HG03135 (cell line): ENCODE measurements at regions not wholly inside any gene's neighbourhood (a gene's known extent, or its start where the extent isn't known, plus 50 kb on each side); places are given as distances from the start of the nearest gene placed in this dataset.

Source experiments
- ATAC-seq: cut with Tn5 transposase; IDR thresholded peaks from one replicate; pipeline ENCODE4 v1.9.1; 2021; ENCODE audit warnings: mild to moderate bottlenecking, moderate library complexity; ENCODE audit not compliant: unreplicated experiment

DNA sequence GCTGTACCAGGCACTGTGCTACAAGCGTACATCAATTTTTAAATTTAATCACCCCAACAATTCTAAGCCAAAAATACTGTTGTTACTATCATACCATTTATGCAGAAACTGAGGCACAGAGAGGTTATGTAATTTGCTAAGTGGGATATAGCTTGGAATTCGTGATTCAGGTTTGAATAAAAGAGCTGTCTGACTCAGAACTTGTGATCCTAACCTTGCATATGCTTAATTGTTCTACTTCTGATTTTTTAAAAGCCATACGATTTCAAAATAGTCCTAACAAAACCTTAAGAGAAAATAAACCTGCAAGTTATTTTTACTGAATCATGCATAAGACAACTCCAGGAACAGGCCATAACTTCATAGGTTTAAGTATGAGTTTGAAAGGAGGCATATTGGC lies 498.0 kb upstream of the CFAP20DC start:
- ATAC-seq, result no peak

DNA sequence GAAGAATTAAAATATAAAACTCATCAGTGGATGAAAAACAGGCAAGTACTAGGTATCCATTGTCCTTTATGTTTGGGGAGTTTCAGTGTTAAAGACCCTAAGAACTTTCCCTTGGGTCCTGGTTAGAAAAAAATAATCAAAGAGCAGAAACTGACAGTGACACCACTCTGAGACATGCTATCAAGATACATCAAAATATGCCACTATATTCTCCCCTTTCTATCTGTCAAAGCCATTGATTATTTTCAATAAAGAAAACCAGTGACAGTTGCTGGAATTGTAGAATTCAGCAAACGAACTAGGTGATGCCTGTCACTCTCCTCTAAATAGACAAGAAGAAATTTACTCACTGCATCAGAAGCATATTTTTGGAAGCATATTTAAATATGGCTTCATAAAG lies 496.7 kb upstream of the CFAP20DC start:
- ATAC-seq, result no peak

DNA sequence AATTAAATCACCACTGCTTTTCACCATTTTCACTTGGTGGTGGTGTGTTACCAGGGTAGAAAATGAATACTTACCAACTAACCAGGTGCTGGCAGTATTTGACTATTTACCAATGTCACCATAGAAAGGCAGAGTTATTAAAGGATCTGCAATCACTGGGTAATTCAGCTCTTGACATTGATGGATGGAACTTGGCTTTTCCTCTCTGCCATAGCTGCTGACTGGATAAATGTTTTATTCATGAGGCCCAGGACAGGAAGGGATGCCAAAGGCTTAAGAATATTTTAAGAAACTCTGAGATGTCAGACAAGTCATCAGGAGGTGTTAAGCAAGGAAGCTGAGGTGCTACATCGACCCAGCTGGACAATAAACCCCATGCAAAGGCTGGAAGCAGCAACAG lies 495.5 kb upstream of the CFAP20DC start:
- no peak for ATAC-seq

DNA sequence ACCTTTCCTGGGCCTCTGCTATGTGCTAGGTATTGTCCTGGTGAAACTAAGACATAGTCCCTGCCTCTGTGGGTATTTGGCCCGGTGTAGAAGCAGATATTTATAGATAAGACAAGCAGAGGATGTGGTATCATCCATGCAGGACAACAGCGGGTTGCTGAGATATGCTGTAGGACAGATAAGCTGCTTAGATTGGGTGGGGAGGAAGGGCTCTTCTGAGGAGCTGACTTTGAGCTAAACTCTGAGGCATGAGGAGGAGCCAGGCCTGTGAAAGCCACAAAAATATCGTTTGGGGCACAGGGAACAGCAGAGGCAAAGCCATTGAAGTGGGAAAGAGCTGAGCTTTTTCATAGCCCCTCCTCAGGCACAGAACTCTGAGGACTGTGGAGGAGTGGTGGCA lies 492.5 kb upstream of the CFAP20DC start:
- no peak for ATAC-seq

- ATAC-seq, result no peak
Observed at GRCh38 chr3:59540696-59541095, 490.9 kb upstream of the CFAP20DC start.

- ATAC-seq, result no peak
Observed at GRCh38 chr3:59540241-59540640, 490.4 kb upstream of the CFAP20DC start.

DNA sequence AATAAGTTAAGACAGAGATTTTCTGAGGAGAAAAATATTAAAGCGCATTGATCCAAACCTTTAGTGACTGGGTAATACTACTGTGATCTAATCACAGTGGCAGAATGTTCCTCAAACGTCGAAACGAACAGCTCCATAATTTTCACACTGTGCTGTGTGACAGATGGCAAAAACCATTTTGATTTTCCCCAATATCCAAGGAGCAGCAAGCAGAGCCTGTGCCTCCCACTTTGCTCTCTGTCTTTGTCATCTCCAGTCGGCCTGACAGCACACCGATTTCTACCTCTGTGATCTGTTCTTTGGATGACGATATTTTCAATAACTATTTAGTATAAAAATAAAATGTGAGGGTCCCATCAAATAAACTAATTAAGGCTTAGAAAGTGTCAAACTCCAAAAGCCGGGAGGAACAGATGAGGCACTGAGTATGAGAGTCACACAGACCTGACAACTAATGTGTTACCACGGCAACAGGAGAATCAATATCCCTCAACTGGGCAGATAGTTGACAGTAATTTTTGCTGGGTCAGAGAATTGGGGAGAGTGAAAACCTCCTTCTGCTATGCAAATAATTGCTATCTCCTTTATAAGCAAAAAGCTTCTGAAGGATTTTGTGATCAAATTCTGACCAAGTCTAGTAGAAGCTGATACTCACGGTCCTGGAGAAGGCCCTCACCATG lies 489.1 kb upstream of the CFAP20DC start:
- no peak for ATAC-seq

DNA sequence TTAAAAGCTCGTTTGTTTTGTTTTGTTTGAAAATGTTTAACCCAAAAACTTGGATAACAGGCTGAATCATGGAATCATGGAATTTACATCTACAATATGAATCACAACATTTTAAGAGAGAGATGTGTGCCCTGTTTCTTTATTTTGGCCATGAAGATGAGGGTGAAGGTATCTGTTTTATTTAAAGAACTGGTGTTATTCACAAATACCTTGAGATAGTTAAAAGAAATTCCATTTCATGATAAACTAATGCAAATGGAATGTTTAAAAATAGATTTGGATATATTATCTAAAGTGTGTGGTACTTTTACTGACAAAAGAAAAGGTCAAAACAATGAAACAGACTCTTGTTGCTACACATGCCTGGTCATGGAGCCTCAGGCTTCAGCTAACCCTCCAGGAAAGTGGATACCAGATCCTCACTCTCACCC lies 486.0 kb upstream of the CFAP20DC start:
- ATAC-seq, result no peak

DNA sequence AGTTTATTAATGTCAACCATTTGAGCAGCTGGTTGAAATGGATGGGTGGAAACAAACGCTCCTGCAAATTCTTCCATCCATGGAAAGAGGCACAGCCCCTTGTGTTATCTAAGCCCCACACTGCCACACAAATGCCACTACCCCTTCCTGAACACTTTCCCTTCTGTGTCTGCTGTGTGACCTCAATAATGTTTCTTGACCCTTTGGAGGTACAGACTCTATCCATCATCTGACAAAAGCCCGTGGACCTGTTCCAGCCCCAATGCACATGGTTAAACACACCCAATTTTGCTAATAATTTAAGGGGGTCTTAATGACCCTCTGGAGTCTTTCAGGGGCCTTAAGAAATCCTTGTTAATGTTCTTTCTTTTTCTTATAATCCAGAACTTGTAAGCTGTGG lies 482.2 kb upstream of the CFAP20DC start:
- no peak for ATAC-seq

GRCh38 chr3:59531066-59531745 lies 481.4 kb upstream of the CFAP20DC start:
- no peak for ATAC-seq

DNA sequence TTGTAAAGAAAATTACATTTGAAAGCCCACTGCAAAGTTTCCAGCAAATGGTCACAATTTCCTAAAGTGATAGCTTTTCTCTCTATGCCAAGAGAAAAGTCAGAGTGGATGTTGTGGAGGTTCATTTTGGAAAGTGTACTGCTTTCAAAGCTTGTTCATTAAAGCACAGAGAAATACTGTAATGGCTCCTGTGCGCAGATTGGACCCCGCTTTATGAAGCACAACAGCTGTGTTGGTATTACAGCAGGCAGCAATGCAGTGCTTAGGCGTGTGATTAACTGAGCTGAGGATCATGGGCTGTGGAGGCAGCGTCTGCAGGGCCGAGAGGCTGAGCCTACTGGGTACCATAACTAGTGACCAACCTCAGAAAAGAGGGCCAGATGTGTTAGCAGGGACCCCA lies 478.4 kb upstream of the CFAP20DC start:
- no peak for ATAC-seq

DNA sequence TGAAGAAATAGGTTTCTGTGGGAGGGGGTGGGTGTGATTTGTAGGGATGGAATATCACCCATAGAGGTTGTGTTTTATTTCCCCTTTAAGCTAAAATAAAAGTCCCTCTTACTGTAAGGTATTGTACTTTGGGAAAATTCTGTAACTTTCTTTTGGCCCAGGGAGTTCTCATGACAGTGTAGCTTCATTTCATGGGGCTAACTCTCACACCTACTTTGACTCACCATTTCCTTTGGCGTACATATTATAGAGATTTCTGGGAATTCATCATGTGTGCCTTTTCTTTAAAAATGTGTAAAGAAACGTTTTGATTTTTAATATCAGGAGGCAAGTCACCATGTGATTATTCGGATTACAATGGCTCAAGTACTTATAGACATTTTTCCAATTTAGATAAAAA lies 477.7 kb upstream of the CFAP20DC start:
- no peak for ATAC-seq

DNA sequence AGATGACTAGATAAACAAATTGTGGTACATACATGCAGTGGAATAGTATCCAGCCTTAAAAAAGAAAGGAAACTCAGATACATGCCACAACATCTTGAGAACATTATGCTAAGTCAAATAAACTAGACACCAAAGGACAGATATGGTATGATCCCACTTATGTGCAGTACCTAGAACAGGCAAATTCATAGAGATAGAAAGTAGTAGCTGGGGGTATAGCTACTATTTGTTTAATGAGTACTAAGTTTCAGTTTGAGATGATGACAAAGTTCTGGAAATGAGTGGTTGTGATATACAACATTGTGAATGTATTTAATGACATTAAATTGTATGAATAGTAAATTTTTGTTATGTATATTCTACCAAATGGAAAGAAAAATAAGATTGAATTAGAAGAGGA lies 477.2 kb upstream of the CFAP20DC start:
- ATAC-seq, result no peak

DNA sequence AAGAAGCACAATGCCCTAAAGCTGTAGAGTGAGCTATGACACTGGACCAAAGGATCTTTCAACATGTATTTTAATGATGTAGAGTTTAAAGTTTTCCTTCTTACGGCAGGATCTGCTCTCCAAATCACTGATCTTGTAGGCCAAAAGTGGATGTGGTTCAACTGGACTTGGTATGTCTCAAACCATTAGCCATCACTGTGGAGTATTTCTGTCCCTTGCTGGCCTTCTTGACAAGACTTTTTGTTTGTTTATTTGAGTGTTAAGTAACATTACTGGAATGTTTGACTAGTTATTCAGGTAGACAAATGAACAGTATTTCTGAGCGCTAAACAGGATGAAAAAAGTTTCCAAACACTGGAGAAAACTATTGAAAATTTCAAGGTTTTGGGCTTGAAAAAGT lies 472.7 kb upstream of the CFAP20DC start:
- ATAC-seq, result no peak

- no peak for ATAC-seq
Observed at GRCh38 chr3:59519094-59519493, 469.3 kb upstream of the CFAP20DC start.

GRCh38 chr3:59518283-59519055 lies 468.6 kb upstream of the CFAP20DC start:
- no peak for ATAC-seq

- ATAC-seq, result no peak
Observed at GRCh38 chr3:59517388-59517787, 467.6 kb upstream of the CFAP20DC start.

GRCh38 chr3:59515966-59516365 lies 466.1 kb upstream of the CFAP20DC start:
- no peak for ATAC-seq

GRCh38 chr3:59514865-59515482 lies 465.1 kb upstream of the CFAP20DC start:
- no peak for ATAC-seq

DNA sequence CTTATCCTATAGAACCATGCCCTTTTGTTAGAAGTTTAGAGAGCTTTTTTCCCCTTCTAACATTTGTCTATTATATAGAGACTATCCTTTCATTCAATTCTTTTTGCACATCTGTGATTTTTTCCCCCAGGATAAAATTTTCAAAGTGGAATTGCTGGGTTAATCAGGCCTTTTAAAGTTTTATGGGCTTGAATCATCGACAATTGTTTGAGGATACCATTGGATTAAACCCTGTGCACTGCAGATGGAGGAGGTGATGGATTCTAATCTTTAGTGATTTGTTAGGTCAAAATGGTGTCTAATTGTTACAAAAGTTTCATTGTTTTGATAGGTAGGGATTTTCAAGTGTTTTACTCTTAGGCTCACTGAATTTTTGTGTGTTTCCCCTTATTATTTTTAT lies 463.7 kb upstream of the CFAP20DC start:
- ATAC-seq, result no peak

GRCh38 chr3:59512066-59512465 lies 462.2 kb upstream of the CFAP20DC start:
- ATAC-seq, result no peak

DNA sequence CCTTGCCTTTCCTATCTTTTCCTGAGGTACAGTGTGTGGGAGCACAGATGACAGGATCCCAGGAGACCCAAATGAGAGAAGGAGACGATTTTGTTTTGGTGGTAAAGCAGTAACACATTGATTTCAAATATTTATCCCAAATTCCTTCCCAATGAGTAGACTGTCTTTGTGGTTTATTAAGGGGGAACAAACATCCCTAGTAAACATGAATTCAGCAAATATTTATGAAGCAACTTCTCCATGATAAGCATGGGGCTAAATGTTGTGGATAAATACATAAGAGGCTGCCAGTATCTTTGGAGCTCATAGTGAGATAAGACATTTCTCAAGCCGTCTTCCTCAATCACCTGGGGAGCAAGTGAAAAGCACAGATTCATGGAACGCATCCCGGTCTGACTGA lies 460.8 kb upstream of the CFAP20DC start:
- no peak for ATAC-seq
